OCI-LY1 (cell line): ENCODE measurements at regions not wholly inside any gene's neighbourhood (a gene's known extent, or its start where the extent isn't known, plus 50 kb on each side); places are given as distances from the start of the nearest gene placed in this dataset.
"Not testable (repeated sequence)": the region's sequence is repeated elsewhere in the genome, so short reads cannot be mapped to it uniquely, and the experiment has no call there.

Source experiments
- H2AFZ ChIP-seq: fragments of 200-600 bp; sonication (generic), shearing (Covaris generic); 2 replicates; pipeline ENCODE4 v1.6.0; 2014; ENCODE audit warnings: antibody characterized with exemption, mild to moderate bottlenecking, low read length
- H3F3A ChIP-seq: fragments of 200-600 bp; sonication (generic), shearing (Covaris generic); 2 replicates; pipeline ENCODE4 v1.6.0; 2014; ENCODE audit warnings: mild to moderate bottlenecking, antibody characterized with exemption, low read length, moderate library complexity; ENCODE audit not compliant: insufficient read depth
- H3K27ac ChIP-seq: fragments of 200-600 bp; sonication (generic); 2 replicates; pipeline ENCODE4 v1.5.1; 2014; ENCODE audit warnings: low read length, mixed run types, mild to moderate bottlenecking, low read depth; ENCODE audit not compliant: poor library complexity, severe bottlenecking
- H3K27me3 ChIP-seq: fragments of 200-600 bp; sonication (generic); 2 replicates; pipeline ENCODE4 v1.6.0; 2014; ENCODE audit warnings: antibody characterized with exemption, mild to moderate bottlenecking, low read length, moderate library complexity; ENCODE audit not compliant: insufficient read depth
- H3K36me3 ChIP-seq: fragments of 200-600 bp; sonication (generic); 2 replicates; pipeline ENCODE4 v1.6.1; 2014; ENCODE audit warnings: mild to moderate bottlenecking, antibody characterized with exemption, low read length, moderate library complexity, mixed read lengths; ENCODE audit not compliant: insufficient read depth
- H3K4me1 ChIP-seq: fragments of 200-600 bp; sonication (generic); 2 replicates; pipeline ENCODE4 v1.5.1; 2014; ENCODE audit warnings: mild to moderate bottlenecking, low read length, moderate library complexity; ENCODE audit not compliant: insufficient read depth, severe bottlenecking
- H3K4me2 ChIP-seq: fragments of 200-600 bp; sonication (generic), shearing (Covaris generic); 2 replicates; pipeline ENCODE4 v1.6.1; 2014; ENCODE audit warnings: low read length
- H3K4me3 ChIP-seq: fragments of 200-600 bp; sonication (generic); 2 replicates; pipeline ENCODE4 v1.5.1; 2014; ENCODE audit warnings: low read length, low read depth, mild to moderate bottlenecking, mixed read lengths; ENCODE audit not compliant: poor library complexity, severe bottlenecking
- H3K79me2 ChIP-seq: fragments of 200-600 bp; shearing (Covaris generic); 2 replicates; pipeline ENCODE4 v1.6.1; 2016; ENCODE audit warnings: mixed run types, low read length, mixed read lengths; ENCODE audit not compliant: insufficient read depth
- H3K9ac ChIP-seq: fragments of 200-600 bp; sonication (generic), shearing (Covaris generic); 2 replicates; pipeline ENCODE4 v1.6.1; 2014; ENCODE audit warnings: mild to moderate bottlenecking, low read length, mixed read lengths
- H3K9me2 ChIP-seq: fragments of 200-600 bp; sonication (generic), shearing (Covaris generic); 2 replicates; pipeline ENCODE4 v1.6.1; 2014; ENCODE audit warnings: low read depth, mild to moderate bottlenecking, low read length, mixed read lengths
- H3K9me3 ChIP-seq: fragments of 200-600 bp; shearing (Covaris generic); 2 replicates; pipeline ENCODE4 v1.6.1; 2014; ENCODE audit warnings: low read length, mixed read lengths
- H4K20me1 ChIP-seq: fragments of 200-600 bp; sonication (generic), shearing (Covaris generic); 2 replicates; pipeline ENCODE4 v1.6.0; 2016; ENCODE audit warnings: mild to moderate bottlenecking, low read length; ENCODE audit not compliant: insufficient read depth
- TF ChIP-seq, protein P1 (sequence below): fragments of 200-600 bp; sonication (generic), shearing (Covaris generic); IDR thresholded peaks from 2 replicates; pipeline ENCODE4 v1.5.1; 2017; ENCODE audit warnings: mild to moderate bottlenecking, antibody characterized with exemption, low read length, moderate library complexity, mixed read lengths

GRCh38 chr15:101876031-101876430 lies 64.0 kb downstream of the OR4F15 start:
- not testable (repeated sequence) for H3K9ac ChIP-seq, H3K4me1 ChIP-seq, H3K4me3 ChIP-seq, H3K9me3 ChIP-seq, H3F3A ChIP-seq, H4K20me1 ChIP-seq, H3K79me2 ChIP-seq, H3K4me2 ChIP-seq, H3K9me2 ChIP-seq, H3K27me3 ChIP-seq, H3K36me3 ChIP-seq, H3K27ac ChIP-seq, H2AFZ ChIP-seq

GRCh38 chr15:101877649-101878048 lies 65.6 kb downstream of the OR4F15 start:
- H3K4me1 ChIP-seq, H3K36me3 ChIP-seq, H3K4me2 ChIP-seq, H3K27ac ChIP-seq, H3K79me2 ChIP-seq, H3F3A ChIP-seq, H3K9ac ChIP-seq, H4K20me1 ChIP-seq, H3K9me3 ChIP-seq, H3K27me3 ChIP-seq, H3K4me3 ChIP-seq, H3K9me2 ChIP-seq, H2AFZ ChIP-seq: not testable (repeated sequence)
- TF ChIP-seq, protein P1, sequence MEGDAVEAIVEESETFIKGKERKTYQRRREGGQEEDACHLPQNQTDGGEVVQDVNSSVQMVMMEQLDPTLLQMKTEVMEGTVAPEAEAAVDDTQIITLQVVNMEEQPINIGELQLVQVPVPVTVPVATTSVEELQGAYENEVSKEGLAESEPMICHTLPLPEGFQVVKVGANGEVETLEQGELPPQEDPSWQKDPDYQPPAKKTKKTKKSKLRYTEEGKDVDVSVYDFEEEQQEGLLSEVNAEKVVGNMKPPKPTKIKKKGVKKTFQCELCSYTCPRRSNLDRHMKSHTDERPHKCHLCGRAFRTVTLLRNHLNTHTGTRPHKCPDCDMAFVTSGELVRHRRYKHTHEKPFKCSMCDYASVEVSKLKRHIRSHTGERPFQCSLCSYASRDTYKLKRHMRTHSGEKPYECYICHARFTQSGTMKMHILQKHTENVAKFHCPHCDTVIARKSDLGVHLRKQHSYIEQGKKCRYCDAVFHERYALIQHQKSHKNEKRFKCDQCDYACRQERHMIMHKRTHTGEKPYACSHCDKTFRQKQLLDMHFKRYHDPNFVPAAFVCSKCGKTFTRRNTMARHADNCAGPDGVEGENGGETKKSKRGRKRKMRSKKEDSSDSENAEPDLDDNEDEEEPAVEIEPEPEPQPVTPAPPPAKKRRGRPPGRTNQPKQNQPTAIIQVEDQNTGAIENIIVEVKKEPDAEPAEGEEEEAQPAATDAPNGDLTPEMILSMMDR, result peak; percentile 16; the same call in 1 of the 2 replicates

- H3K27ac ChIP-seq, H3K4me3 ChIP-seq, H3K79me2 ChIP-seq, H4K20me1 ChIP-seq, H2AFZ ChIP-seq, H3F3A ChIP-seq, H3K27me3 ChIP-seq, H3K36me3 ChIP-seq, H3K9me3 ChIP-seq, H3K9me2 ChIP-seq, H3K4me1 ChIP-seq, H3K4me2 ChIP-seq, H3K9ac ChIP-seq: not testable (repeated sequence)
These were observed 100.6 kb downstream of the OR4F15 start for GRCh38 chr15:101912349-101913287.

DNA sequence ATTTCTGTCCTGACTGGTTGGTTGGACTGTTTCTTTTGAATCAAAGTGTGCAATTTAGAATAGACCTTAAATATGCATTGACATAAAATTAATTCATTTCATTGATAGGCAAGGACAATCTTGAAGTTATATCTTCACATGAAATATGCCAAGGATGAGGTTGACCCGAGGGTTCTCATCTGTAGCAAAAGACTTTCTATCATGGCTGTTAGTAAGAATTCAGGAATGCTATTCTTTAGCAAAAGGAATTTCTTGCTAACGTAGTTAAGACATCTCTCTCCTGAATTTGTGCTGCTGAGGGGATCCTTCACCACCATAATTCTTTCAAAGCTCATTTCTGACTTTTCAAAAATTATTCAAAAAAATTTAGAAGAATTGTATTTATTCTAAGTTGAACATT lies 112.6 kb downstream of the OR4F15 start:
- not testable (repeated sequence) for H3K27me3 ChIP-seq, H3K4me2 ChIP-seq, H3K9me3 ChIP-seq, H3K9me2 ChIP-seq, H3K79me2 ChIP-seq, H3K36me3 ChIP-seq, H3F3A ChIP-seq, H3K4me1 ChIP-seq, H2AFZ ChIP-seq, H3K27ac ChIP-seq, H3K9ac ChIP-seq, H3K4me3 ChIP-seq, H4K20me1 ChIP-seq

DNA sequence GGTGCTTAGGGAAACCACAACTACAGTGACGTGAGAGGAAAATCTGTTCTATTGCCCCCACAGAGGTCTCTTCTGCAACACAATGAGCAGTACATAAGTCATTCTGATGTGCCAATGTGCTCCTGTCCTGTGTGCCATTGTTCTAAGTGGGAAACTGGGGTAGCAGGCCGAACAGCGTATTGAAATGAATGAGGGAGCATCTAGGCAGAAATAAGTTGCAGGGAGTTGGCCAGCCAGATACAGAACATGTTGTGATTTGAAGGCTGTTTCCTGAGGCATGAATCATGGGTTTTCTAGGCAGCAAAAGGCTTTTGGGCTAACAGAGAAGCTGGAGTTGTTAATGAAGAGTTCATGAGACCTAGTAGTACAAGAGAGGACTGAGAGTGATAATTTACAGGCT lies 122.5 kb downstream of the OR4F15 start:
- not testable (repeated sequence) for H3K4me1 ChIP-seq, H3K9me3 ChIP-seq

GRCh38 chr15:101937362-101937761 lies 125.4 kb downstream of the OR4F15 start:
- H4K20me1 ChIP-seq, H3K27ac ChIP-seq, H3K79me2 ChIP-seq, H3F3A ChIP-seq, H3K4me1 ChIP-seq, H3K27me3 ChIP-seq, H3K9ac ChIP-seq, H3K4me2 ChIP-seq, H3K9me3 ChIP-seq, H2AFZ ChIP-seq, H3K4me3 ChIP-seq, H3K9me2 ChIP-seq, H3K36me3 ChIP-seq: not testable (repeated sequence)

More for the DNA sequence above, 122.5 kb downstream of the OR4F15 start:
- H3K9ac ChIP-seq, H2AFZ ChIP-seq, H3K27ac ChIP-seq, H3K4me3 ChIP-seq, H3K27me3 ChIP-seq, H3K4me2 ChIP-seq, H3K79me2 ChIP-seq, H3F3A ChIP-seq, H4K20me1 ChIP-seq, H3K36me3 ChIP-seq, H3K9me2 ChIP-seq: not testable (repeated sequence)

GRCh38 chr15:101938555-101938954 lies 126.6 kb downstream of the OR4F15 start:
- H3K27me3 ChIP-seq, H3K4me2 ChIP-seq, H2AFZ ChIP-seq, H4K20me1 ChIP-seq, H3K9me2 ChIP-seq, H3K36me3 ChIP-seq, H3K9ac ChIP-seq, H3K27ac ChIP-seq, H3K4me1 ChIP-seq, H3F3A ChIP-seq, H3K9me3 ChIP-seq, H3K4me3 ChIP-seq, H3K79me2 ChIP-seq: not testable (repeated sequence)
